KMS-11 (cell line): ENCODE measurements at regions not wholly inside any gene's neighbourhood (a gene's known extent, or its start where the extent isn't known, plus 50 kb on each side); places are given as distances from the start of the nearest gene placed in this dataset.

Experiments used
- H2AFZ ChIP-seq: fragments of 200-600 bp; sonication (generic); 2 replicates; pipeline ENCODE4 v1.6.1; 2016; ENCODE audit warnings: antibody characterized with exemption, mixed run types, low read depth
- H3K27ac ChIP-seq: fragments of 200-600 bp; sonication (generic); 2 replicates; pipeline ENCODE4 v1.6.1; 2016; ENCODE audit warnings: mild to moderate bottlenecking, mixed run types
- H3K27me3 ChIP-seq: fragments of 200-600 bp; sonication (generic); 2 replicates; pipeline ENCODE4 v1.6.1; 2017; ENCODE audit warnings: mild to moderate bottlenecking, low read depth, mixed run types, moderate library complexity; ENCODE audit not compliant: insufficient read depth
- H3K36me3 ChIP-seq: fragments of 200-600 bp; sonication (generic); 2 replicates; pipeline ENCODE4 v1.6.1; 2017; ENCODE audit warnings: mild to moderate bottlenecking, mixed run types; ENCODE audit not compliant: insufficient read depth
- H3K4me1 ChIP-seq: fragments of 200-600 bp; sonication (generic); 2 replicates; pipeline ENCODE4 v1.6.1; 2016; ENCODE audit warnings: mild to moderate bottlenecking, low read depth, mixed run types; ENCODE audit not compliant: poor library complexity, severe bottlenecking
- H3K4me2 ChIP-seq: fragments of 200-600 bp; sonication (generic); 2 replicates; pipeline ENCODE4 v1.7.0; 2016; ENCODE audit warnings: mild to moderate bottlenecking, mixed run types
- H3K4me3 ChIP-seq: fragments of 200-600 bp; sonication (generic); IDR thresholded peaks from 2 replicates; pipeline ENCODE4 v1.6.1; 2017; ENCODE audit warnings: low read depth, low read length, mixed read lengths; ENCODE audit not compliant: insufficient read depth
- H3K79me2 ChIP-seq: fragments of 200-600 bp; sonication (generic); 2 replicates; pipeline ENCODE4 v1.6.1; 2016; ENCODE audit warnings: low read depth, mixed run types; ENCODE audit not compliant: insufficient read depth
- H3K9ac ChIP-seq: fragments of 200-600 bp; sonication (generic); 2 replicates; pipeline ENCODE4 v1.6.1; 2016; ENCODE audit warnings: mild to moderate bottlenecking, mixed run types
- H4K20me1 ChIP-seq: fragments of 200-600 bp; sonication (generic); 2 replicates; pipeline ENCODE4 v1.6.1; 2016; ENCODE audit warnings: mild to moderate bottlenecking, mixed run types; ENCODE audit not compliant: insufficient read depth
- CTCF ChIP-seq: fragments of 200-600 bp; sonication (generic); conservative IDR thresholded peaks from 2 replicates; pipeline ENCODE4 v1.6.1; 2017; ENCODE audit warnings: low read depth, mild to moderate bottlenecking, antibody characterized with exemption, low read length, moderate library complexity, mixed read lengths

- Histone ChIP-seq H3K27ac (no peak overlapping the region), H4K20me1 (no peaks in the 10 kb centered on the region), H3K4me1 (no peaks in the 10 kb centered on the region), H3K27me3 (no peaks in the 10 kb centered on the region), H3K4me3 (no peak overlapping the region), H3K79me2 (no peaks in the 10 kb centered on the region), H3K36me3 (no peaks in the 10 kb centered on the region), H3K9ac (no peak overlapping the region), H3K4me2 (no peak overlapping the region), H2AFZ (no peak overlapping the region)
- no peak for TF ChIP-seq CTCF
These were observed 77.8 kb upstream of the ZNF618 start for GRCh38 chr9:113798062-113799030.

GRCh38 chr9:113800276-113800675 is 75.8 kb upstream of the ZNF618 start:
- H3K4me3 ChIP-seq = no peak overlapping the region
- no peaks in the 10 kb centered on the region for H3K4me1 ChIP-seq
- H3K27me3 ChIP-seq = no peaks in the 10 kb centered on the region
- H3K4me2 ChIP-seq = no peak overlapping the region
- no peak overlapping the region for H2AFZ ChIP-seq
- H3K79me2 ChIP-seq = no peaks in the 10 kb centered on the region
- no peak overlapping the region for H3K27ac ChIP-seq
- no peaks in the 10 kb centered on the region for H3K36me3 ChIP-seq
- no peak overlapping the region for H3K9ac ChIP-seq
- no peak for TF ChIP-seq CTCF
- no peaks in the 10 kb centered on the region for H4K20me1 ChIP-seq

GRCh38 chr9:113803811-113804589 is 72.1 kb upstream of the ZNF618 start:
- Histone ChIP-seq H4K20me1 (no peaks in the 10 kb centered on the region), H2AFZ (no peak overlapping the region), H3K4me2 (no peak overlapping the region), H3K36me3 (no peaks in the 10 kb centered on the region), H3K79me2 (no peaks in the 10 kb centered on the region), H3K4me1 (no peaks in the 10 kb centered on the region), H3K27me3 (no peaks in the 10 kb centered on the region), H3K9ac (no peak overlapping the region), H3K4me3 (no peak overlapping the region), H3K27ac (no peak overlapping the region)
- no peak for TF ChIP-seq CTCF

- Histone ChIP-seq H3K4me3 (no peak overlapping the region), H3K79me2 (no peaks in the 10 kb centered on the region), H4K20me1 (no peaks in the 10 kb centered on the region), H3K4me1 (no peaks in the 10 kb centered on the region), H3K36me3 (no peaks in the 10 kb centered on the region), H2AFZ (no peak overlapping the region), H3K4me2 (no peak overlapping the region), H3K9ac (no peak overlapping the region), H3K27ac (no peak overlapping the region), H3K27me3 (no peaks in the 10 kb centered on the region)
- TF ChIP-seq CTCF = no peak
These were observed 70.5 kb upstream of the ZNF618 start for GRCh38 chr9:113805486-113806132.
